ENCODE measurements at regions not wholly inside any gene's neighbourhood (a gene's known extent, or its start where the extent isn't known, plus 50 kb on each side); places are given as distances from the start of the nearest gene placed in this dataset.

GRCh38 chr2:217261452-217261851, 401.6 kb upstream of the TNP1 start:
- TF ChIP-seq EZH2 (IDR thresholded peaks at IDR 0.05; ENCODE audit: borderline replicate concordance, low read depth, low read length, poor library complexity, severe bottlenecking) = no peak
- no peak for TF ChIP-seq CTCF (conservative IDR thresholded peaks at IDR 0.05; ENCODE audit: low read depth, low read length)
